ENCODE measurements at regions not wholly inside any gene's neighbourhood (a gene's known extent, or its start where the extent isn't known, plus 50 kb on each side); places are given as distances from the start of the nearest gene placed in this dataset.

- TF ChIP-seq ZFP30 (CRISPR knock-in tag; IDR thresholded peaks at IDR 0.05) (no peak), ESRRG (CRISPR knock-in tag; IDR thresholded peaks at IDR 0.05) (no peak), ARNTL (CRISPR knock-in tag; IDR thresholded peaks at IDR 0.05; ENCODE audit: borderline replicate concordance, low read depth) (no peak)
Measured at GRCh38 chr9:26656003-26656870, 236.4 kb downstream of the CAAP1 start (continued).

- no peak for ATAC-seq
Measured at GRCh38 chr9:26655166-26655565, 237.4 kb downstream of the CAAP1 start.

GRCh38 chr9:26650325-26650724 lies 242.3 kb downstream of the CAAP1 start:
- no peak for TF ChIP-seq PPARA (CRISPR knock-in tag; IDR thresholded peaks at IDR 0.05; ENCODE audit: borderline replicate concordance)
- no peak for TF ChIP-seq ZNF70 (CRISPR knock-in tag; IDR thresholded peaks at IDR 0.05)
- no peak for TF ChIP-seq ESRRG (CRISPR knock-in tag; IDR thresholded peaks at IDR 0.05)
- TF ChIP-seq BACH2 (CRISPR knock-in tag; IDR thresholded peaks at IDR 0.05; ENCODE audit: borderline replicate concordance) = no peak
- TF ChIP-seq PATZ1 (CRISPR knock-in tag; IDR thresholded peaks at IDR 0.05; ENCODE audit: borderline replicate concordance) = no peak
- TF ChIP-seq ISL1 (CRISPR knock-in tag; IDR thresholded peaks at IDR 0.05) = peak; percentile 74
- no peak for TF ChIP-seq ZFP3 (CRISPR knock-in tag; IDR thresholded peaks at IDR 0.05)
- no peak for TF ChIP-seq SNAI2 (CRISPR knock-in tag; IDR thresholded peaks at IDR 0.05)
- TF ChIP-seq TSHZ2 (CRISPR knock-in tag; IDR thresholded peaks at IDR 0.05) = no peak
- peak; percentile 70; the same call in 1 of the 2 replicates for TF ChIP-seq ZC3H10 (CRISPR knock-in tag; IDR thresholded peaks at IDR 0.05)
- TF ChIP-seq ZFP30 (CRISPR knock-in tag; IDR thresholded peaks at IDR 0.05) = no peak
- TF ChIP-seq TCF4 (CRISPR knock-in tag; IDR thresholded peaks at IDR 0.05; ENCODE audit: borderline replicate concordance) = 0 out of 2 replicates have a peak, but pooled peaks have one; percentile 21
- no peak for TF ChIP-seq POU6F1 (CRISPR knock-in tag; IDR thresholded peaks at IDR 0.05; ENCODE audit: borderline replicate concordance, low read depth)
- TF ChIP-seq ZNF8 (CRISPR knock-in tag; IDR thresholded peaks at IDR 0.05) = no peak
- TF ChIP-seq ARNTL (CRISPR knock-in tag; IDR thresholded peaks at IDR 0.05; ENCODE audit: borderline replicate concordance, low read depth) = no peak
- TF ChIP-seq OSR1 (CRISPR knock-in tag; IDR thresholded peaks at IDR 0.05) = no peak
- TF ChIP-seq GLIS3 (CRISPR knock-in tag; IDR thresholded peaks at IDR 0.05) = no peak
- TF ChIP-seq CREB5 (CRISPR knock-in tag; IDR thresholded peaks at IDR 0.05; ENCODE audit: low read depth) = no peak
- peak; percentile 69; the same call in 1 of the 2 replicates for TF ChIP-seq CSRNP3 (CRISPR knock-in tag; IDR thresholded peaks at IDR 0.05)
- peak; percentile 28; the same call in 1 of the 3 replicates for ATAC-seq

More at GRCh38 chr9:26655166-26655565, 237.4 kb downstream of the CAAP1 start:
- TF ChIP-seq GLIS3 (CRISPR knock-in tag; IDR thresholded peaks at IDR 0.05) (no peak), PATZ1 (CRISPR knock-in tag; IDR thresholded peaks at IDR 0.05; ENCODE audit: borderline replicate concordance) (no peak), SNAI2 (CRISPR knock-in tag; IDR thresholded peaks at IDR 0.05) (no peak), ZNF70 (CRISPR knock-in tag; IDR thresholded peaks at IDR 0.05) (no peak), ZC3H10 (CRISPR knock-in tag; IDR thresholded peaks at IDR 0.05) (no peak)

Data from SK-N-SH treated with all-trans-retinoic acid at 6 μM for 48 hours (cell line).